Astrocyte of the spinal cord (primary cell): ENCODE measurements at regions not wholly inside any gene's neighbourhood (a gene's known extent, or its start where the extent isn't known, plus 50 kb on each side); places are given as distances from the start of the nearest gene placed in this dataset.
A peak's percentile ranks its signal among the peaks of the same experiment; 100 is the strongest.

Experiments
- DNase-seq: peaks from one replicate; pipeline ENCODE4 v3.0.0; 2011; ENCODE audit warnings: low read depth, low spot score
- H3K4me3 ChIP-seq: 2 replicates; pipeline ENCODE4 v1.5.1; 2011; ENCODE audit warnings: low read depth, mild to moderate bottlenecking, low read length, moderate library complexity
- in situ Hi-C: cut with HindIII; loops from 2 replicates; pipeline ENCODE4 v1.10.0; 2017; ENCODE audit warnings: low sequenced_read_pairs
- TF ChIP-seq, protein P1 (sequence below): IDR thresholded peaks from 2 replicates; pipeline ENCODE4 v1.5.1; 2012; ENCODE audit warnings: low read depth, mild to moderate bottlenecking, low read length, inconsistent platforms

DNA sequence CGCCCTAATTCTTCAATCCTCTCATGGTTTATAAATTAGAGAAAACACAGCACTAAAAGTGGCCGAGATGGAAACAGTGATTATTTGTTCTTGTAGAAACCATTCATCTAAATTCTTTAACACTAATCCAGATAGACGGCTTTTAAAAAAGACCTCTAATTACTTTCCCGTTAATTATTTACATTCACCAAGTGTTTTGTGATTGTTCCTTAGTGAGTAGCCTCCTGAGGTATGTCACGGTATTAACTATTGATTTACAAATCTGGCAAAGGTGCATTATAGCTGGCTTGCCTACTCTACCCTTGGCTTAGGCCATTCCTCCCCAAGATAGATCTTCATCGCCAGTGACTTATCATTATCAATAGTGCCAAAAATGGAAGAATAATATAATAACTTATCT is 436.4 kb upstream of the ST6GAL2 start:
- DNase-seq: no peak
- H3K4me3 ChIP-seq: no peak overlapping the region
- in situ Hi-C loops: no loop called here
- TF ChIP-seq, protein P1, sequence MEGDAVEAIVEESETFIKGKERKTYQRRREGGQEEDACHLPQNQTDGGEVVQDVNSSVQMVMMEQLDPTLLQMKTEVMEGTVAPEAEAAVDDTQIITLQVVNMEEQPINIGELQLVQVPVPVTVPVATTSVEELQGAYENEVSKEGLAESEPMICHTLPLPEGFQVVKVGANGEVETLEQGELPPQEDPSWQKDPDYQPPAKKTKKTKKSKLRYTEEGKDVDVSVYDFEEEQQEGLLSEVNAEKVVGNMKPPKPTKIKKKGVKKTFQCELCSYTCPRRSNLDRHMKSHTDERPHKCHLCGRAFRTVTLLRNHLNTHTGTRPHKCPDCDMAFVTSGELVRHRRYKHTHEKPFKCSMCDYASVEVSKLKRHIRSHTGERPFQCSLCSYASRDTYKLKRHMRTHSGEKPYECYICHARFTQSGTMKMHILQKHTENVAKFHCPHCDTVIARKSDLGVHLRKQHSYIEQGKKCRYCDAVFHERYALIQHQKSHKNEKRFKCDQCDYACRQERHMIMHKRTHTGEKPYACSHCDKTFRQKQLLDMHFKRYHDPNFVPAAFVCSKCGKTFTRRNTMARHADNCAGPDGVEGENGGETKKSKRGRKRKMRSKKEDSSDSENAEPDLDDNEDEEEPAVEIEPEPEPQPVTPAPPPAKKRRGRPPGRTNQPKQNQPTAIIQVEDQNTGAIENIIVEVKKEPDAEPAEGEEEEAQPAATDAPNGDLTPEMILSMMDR: no peak

DNA sequence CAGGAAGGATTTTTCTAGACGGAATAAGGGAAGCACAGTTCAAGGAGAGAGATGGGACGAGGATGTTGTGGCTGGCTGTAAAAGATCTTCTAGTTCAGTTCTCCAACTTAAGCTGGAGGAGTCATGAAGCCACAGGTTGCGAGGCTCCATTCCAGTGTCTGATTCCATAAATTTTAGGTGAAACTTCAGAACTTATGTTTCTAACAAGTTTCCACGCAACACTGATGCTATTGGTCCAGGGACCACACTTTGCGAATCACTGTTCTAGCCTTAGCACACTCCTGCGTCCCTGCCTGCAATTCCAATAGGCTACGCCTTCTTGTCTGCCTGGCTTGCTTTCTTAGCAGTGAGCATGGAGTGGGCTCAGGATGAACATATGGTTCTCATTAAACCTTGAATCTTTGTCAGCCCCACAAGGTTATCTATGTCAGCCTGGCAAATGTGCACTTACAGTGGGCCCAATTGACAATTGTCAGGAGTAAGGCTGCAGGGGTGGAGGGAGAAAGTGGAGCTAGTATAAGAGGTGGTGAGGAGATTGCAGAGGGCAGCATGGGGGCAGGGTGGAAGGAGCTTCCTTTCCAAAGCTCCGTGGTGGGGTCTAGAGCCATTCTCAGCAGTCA is 438.1 kb upstream of the ST6GAL2 start:
- no peak for DNase-seq
- TF ChIP-seq, protein P1: no peak
- in situ Hi-C loops: no loop called here
- H3K4me3 ChIP-seq: no peak overlapping the region

DNA sequence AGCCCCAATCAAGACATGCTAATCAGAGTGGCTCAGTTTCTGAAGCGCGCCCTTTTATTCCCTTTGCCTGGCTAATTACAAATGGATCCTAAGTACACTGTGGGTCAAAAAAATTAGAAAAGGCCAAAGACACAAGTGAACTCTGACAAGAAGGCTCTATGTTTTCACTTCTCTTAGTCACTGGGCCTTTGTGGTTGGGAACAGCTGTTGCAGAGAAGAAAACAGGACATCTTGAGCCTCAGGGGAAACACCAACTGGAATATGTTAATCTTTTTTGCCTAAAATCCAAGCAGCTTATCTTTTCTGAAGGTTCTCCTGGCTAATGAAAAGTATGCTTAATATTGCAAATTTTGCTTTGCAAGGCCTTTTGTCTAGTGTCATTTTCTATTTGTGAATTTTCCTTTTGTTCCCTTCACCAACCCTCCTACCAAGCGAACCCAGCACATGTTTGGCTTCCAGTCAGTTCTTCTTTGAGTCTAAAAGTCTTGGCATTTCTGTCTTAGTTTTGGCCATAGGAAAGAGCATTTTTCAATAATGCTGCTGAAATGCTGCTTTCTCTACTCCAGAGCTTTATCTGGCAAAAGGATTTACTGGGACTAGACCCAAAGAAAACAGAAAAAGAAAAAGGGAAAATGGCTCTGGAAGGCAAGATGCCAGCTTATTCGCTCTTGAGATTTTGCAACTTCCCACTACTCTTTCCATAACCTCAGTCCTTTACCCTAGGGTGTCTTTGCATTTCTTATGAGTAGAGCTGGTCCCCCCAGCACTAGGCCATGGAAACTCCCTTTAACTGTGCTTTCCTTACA is 440.2 kb upstream of the ST6GAL2 start:
- peak; percentile 73 for DNase-seq
- TF ChIP-seq, protein P1: no peak
- H3K4me3 ChIP-seq: no peak overlapping the region
- in situ Hi-C loops: no loop called here

DNA sequence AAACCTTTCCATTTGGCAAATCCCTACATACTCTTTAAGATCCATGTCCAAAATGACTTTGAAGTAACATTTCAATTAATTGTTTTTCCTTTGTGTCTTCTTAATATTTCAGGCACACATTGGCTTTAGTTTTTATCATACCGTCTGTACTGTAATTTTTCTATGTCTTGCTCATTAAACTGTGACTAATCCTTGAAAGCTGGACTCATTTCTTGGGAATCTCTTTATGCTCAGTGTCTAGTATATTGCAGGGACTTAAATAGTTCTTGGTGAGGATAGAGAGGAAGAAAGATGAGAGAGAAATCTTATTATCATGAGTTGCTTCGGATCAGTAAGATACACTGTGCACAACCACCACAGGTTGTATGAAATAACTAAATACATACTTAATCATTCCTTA is 448.3 kb upstream of the ST6GAL2 start:
- no peak overlapping the region for H3K4me3 ChIP-seq
- DNase-seq: peak; percentile 2
- TF ChIP-seq, protein P1: no peak
- in situ Hi-C loops: no loop called here

DNA sequence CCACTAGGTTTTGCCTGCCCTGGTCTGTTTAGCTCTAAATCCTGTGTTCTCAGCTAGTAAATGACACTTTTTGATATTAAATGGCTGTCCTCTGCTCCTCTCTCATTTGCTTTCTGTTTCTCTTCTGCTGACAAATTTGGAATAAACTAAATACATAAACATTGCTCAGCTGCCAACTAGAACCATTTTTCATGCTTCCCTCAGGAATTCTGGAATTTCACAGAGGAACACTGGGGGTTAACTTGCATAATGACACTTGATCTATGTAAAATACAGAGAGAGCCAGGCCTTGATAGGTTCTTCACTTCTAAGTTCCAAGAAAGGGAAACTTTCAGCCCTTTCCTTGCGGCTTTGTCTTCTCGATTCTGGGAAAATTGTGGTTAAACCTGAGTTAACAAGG is 450.6 kb upstream of the ST6GAL2 start:
- peak; percentile 5 for DNase-seq
- in situ Hi-C loops: no loop called here
- H3K4me3 ChIP-seq: no peak overlapping the region
- TF ChIP-seq, protein P1: no peak

DNA sequence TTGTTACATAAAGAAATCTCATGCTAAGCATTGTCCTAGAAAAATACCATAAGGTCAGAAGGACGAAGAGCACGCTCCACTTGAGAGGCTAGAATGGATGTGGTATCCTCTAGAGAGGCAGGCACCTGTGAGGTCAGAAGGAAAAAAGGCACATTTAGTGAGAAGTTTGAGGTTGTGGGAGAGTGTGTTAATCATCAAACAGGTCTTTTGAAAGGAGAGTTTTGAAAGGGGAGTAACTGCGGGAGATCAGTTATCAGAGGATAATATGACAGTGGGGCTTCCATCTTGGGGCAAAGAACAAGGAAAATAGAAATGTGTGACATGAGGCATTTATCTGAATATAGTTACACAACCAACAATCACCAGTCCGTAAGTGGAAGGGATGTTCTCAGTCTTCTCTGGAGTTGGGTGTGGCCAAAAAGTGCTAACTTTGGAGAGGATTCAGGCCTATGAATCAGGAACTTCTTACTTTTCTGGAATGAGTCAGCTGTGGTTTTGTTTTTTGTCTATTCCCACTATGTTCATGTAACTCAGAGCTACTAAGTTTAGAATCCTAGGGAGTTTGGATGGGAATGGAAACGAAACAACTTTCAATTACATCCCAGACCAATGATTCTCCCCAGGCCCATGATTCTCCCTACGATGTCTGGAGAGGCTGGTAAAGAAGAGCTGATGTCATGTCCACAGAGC is 451.4 kb upstream of the ST6GAL2 start:
- in situ Hi-C loops: no loop called here
- DNase-seq: peak; percentile 74
- no peak overlapping the region for H3K4me3 ChIP-seq
- TF ChIP-seq, protein P1: no peak
